HEK293 (cell line): ENCODE measurements at regions not wholly inside any gene's neighbourhood (a gene's known extent, or its start where the extent isn't known, plus 50 kb on each side); places are given as distances from the start of the nearest gene placed in this dataset.
A peak's percentile ranks its signal among the peaks of the same experiment; 100 is the strongest.

Source experiments
- ZNF248 ChIP-seq: fragments of 450-650 bp; formaldehyde crosslinking; IDR thresholded peaks from 2 replicates; pipeline ENCODE4 v1.5.1; 2017; ENCODE audit warnings: missing biosample characterization, missing genetic modification characterization
- ZNF292 ChIP-seq: fragments of 450-650 bp; formaldehyde crosslinking; IDR thresholded peaks from 2 replicates; pipeline ENCODE4 v1.5.1; 2016; ENCODE audit warnings: low read depth, missing biosample characterization, missing genetic modification characterization, borderline replicate concordance
- TF ChIP-seq, protein P1 (sequence below): fragments of 450-650 bp; formaldehyde crosslinking; IDR thresholded peaks from 2 replicates; pipeline ENCODE4 v1.5.1; 2016; ENCODE audit warnings: missing biosample characterization, missing genetic modification characterization
- TF ChIP-seq, protein P2 (sequence below): fragments of 450-650 bp; formaldehyde crosslinking; IDR thresholded peaks from 2 replicates; pipeline ENCODE4 v1.5.1; 2017; ENCODE audit warnings: missing biosample characterization, missing genetic modification characterization

DNA sequence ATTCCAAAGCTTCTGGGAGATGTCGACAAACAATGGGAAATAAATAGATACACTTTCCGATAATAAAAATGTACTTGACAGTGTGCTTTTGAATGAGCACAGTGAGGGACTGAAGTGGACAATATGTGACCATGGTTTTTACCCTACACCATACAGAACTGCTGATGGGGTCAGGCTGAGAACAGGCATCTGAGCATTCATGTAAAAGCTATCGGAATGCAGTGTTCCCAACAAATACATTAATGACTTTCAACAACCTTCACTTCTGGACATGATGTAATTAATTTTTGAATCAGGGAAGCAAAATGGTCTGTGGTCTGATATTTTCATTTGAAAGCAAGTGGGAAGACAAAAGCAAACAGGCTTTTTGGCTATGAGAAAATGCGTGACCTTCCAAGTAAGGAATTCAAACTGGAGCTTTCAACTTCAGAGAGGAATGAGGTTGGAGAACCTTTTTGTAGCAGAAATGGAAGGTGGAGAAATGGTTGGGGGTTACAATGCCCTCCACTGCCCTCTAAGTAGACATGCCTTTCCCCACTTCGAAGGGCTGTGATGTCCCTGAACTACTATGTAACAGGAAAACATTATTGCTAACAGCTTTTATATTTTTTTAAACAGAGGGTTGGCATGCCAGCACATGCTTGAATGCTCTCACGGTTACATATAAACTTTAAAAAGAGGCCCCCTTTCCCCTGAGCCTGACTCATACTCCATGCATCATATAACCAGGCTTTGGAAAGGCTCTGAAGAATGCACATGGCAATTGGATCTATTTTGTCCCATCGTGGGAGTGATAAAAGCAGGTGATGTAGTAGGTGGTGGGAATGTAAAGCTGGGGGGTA lies 203.5 kb upstream of the CITED2 start:
- no peak for TF ChIP-seq ZNF248
- TF ChIP-seq, protein P1, sequence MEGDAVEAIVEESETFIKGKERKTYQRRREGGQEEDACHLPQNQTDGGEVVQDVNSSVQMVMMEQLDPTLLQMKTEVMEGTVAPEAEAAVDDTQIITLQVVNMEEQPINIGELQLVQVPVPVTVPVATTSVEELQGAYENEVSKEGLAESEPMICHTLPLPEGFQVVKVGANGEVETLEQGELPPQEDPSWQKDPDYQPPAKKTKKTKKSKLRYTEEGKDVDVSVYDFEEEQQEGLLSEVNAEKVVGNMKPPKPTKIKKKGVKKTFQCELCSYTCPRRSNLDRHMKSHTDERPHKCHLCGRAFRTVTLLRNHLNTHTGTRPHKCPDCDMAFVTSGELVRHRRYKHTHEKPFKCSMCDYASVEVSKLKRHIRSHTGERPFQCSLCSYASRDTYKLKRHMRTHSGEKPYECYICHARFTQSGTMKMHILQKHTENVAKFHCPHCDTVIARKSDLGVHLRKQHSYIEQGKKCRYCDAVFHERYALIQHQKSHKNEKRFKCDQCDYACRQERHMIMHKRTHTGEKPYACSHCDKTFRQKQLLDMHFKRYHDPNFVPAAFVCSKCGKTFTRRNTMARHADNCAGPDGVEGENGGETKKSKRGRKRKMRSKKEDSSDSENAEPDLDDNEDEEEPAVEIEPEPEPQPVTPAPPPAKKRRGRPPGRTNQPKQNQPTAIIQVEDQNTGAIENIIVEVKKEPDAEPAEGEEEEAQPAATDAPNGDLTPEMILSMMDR (tag by site-specific recombination) = no peak
- TF ChIP-seq, protein P2, sequence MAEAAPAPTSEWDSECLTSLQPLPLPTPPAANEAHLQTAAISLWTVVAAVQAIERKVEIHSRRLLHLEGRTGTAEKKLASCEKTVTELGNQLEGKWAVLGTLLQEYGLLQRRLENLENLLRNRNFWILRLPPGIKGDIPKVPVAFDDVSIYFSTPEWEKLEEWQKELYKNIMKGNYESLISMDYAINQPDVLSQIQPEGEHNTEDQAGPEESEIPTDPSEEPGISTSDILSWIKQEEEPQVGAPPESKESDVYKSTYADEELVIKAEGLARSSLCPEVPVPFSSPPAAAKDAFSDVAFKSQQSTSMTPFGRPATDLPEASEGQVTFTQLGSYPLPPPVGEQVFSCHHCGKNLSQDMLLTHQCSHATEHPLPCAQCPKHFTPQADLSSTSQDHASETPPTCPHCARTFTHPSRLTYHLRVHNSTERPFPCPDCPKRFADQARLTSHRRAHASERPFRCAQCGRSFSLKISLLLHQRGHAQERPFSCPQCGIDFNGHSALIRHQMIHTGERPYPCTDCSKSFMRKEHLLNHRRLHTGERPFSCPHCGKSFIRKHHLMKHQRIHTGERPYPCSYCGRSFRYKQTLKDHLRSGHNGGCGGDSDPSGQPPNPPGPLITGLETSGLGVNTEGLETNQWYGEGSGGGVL (tag by site-specific recombination) = 0 out of 2 replicates have a peak, but pooled peaks have one; percentile 19
- no peak for TF ChIP-seq ZNF292
